ENCODE measurements at regions not wholly inside any gene's neighbourhood (a gene's known extent, or its start where the extent isn't known, plus 50 kb on each side); places are given as distances from the start of the nearest gene placed in this dataset.

DNA sequence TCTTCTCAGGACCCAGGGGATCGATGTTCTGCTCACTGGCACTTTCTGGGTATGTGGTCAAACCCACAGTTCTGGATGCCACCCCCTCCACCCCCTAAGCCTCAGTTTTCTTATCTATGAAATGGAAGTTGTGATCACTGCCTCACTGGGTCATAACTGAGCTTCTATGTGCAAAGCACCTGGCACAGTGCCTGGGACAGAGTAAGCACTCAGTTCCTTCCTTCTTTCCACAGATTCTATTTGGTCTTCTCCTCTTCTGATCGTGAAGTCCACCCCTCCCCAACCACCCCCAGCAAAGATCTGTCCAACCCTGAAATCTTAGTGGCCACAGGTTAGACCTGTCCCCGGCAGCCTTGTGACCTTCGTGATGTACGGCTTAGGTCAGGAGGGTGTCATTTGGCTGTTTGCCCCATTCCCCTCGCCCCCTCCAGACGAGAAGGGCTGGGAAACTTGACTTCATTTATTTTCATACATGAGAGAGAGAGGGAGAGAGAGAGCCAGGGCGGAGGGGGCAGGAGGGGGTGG is 181.4 kb downstream of the FGF18 start:
- no peaks in the 10 kb centered on the region for H3K9me3 ChIP-seq (ENCODE audit: low read depth)
- no peaks in the 10 kb centered on the region for H3K27me3 ChIP-seq
- H3K4me1 ChIP-seq = no peaks in the 10 kb centered on the region
- H2AFZ ChIP-seq (replicated peaks) = no peak overlapping the region
- Mint-ChIP-seq H3K36me3 (no peaks in the 10 kb centered on the region), H3K9me3 (peaks cover 2% of the 10 kb centered on the region), H3K4me3 (no peak overlapping the region), H3K27me3 (ENCODE audit: insufficient read depth, low read depth) (peaks cover 26% of the 10 kb centered on the region), H3K4me1 (peaks cover 4% of the 10 kb centered on the region), H3K27ac (no peak overlapping the region)
- no peak overlapping the region for H3K4me2 ChIP-seq
- H3K79me2 ChIP-seq (ENCODE audit: low read depth) = no peaks in the 10 kb centered on the region
- no peaks in the 10 kb centered on the region for H3K36me3 ChIP-seq
- DNase-seq (ENCODE audit: low spot score) = no peak
- TF ChIP-seq EZH2phosphoT487 (IDR thresholded peaks at IDR 0.05) (no peak), EZH2 (IDR thresholded peaks at IDR 0.05) (no peak)
- TF ChIP-seq, protein P1, sequence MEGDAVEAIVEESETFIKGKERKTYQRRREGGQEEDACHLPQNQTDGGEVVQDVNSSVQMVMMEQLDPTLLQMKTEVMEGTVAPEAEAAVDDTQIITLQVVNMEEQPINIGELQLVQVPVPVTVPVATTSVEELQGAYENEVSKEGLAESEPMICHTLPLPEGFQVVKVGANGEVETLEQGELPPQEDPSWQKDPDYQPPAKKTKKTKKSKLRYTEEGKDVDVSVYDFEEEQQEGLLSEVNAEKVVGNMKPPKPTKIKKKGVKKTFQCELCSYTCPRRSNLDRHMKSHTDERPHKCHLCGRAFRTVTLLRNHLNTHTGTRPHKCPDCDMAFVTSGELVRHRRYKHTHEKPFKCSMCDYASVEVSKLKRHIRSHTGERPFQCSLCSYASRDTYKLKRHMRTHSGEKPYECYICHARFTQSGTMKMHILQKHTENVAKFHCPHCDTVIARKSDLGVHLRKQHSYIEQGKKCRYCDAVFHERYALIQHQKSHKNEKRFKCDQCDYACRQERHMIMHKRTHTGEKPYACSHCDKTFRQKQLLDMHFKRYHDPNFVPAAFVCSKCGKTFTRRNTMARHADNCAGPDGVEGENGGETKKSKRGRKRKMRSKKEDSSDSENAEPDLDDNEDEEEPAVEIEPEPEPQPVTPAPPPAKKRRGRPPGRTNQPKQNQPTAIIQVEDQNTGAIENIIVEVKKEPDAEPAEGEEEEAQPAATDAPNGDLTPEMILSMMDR (IDR thresholded peaks at IDR 0.05) = no peak
- H4K20me1 ChIP-seq (ENCODE audit: low read depth) = no peaks in the 10 kb centered on the region
- H3K9ac ChIP-seq = no peak overlapping the region
- no peak overlapping the region for H3K4me3 ChIP-seq
- no peak overlapping the region for H3K27ac ChIP-seq
- no peaks in the 10 kb centered on the region for H3F3A ChIP-seq (ENCODE audit: low read depth)

- Mint-ChIP-seq H3K9me3 (peaks cover 6% of the 10 kb centered on the region), H3K27me3 (ENCODE audit: insufficient read depth, low read depth) (peaks cover 25% of the 10 kb centered on the region), H3K36me3 (no peaks in the 10 kb centered on the region), H3K4me1 (peaks cover 4% of the 10 kb centered on the region), H3K27ac (no peak overlapping the region), H3K4me3 (no peak overlapping the region)
- no peaks in the 10 kb centered on the region for H3K79me2 ChIP-seq (ENCODE audit: low read depth)
- no peak overlapping the region for H3K4me3 ChIP-seq
- H3K4me2 ChIP-seq = no peak overlapping the region
- no peak for TF ChIP-seq EZH2 (IDR thresholded peaks at IDR 0.05)
- no peaks in the 10 kb centered on the region for H3K4me1 ChIP-seq
- no peak overlapping the region for H3K9ac ChIP-seq
- DNase-seq (ENCODE audit: low spot score) = no peak
- H3K9me3 ChIP-seq (ENCODE audit: low read depth) = no peaks in the 10 kb centered on the region
- no peaks in the 10 kb centered on the region for H3K36me3 ChIP-seq
- no peaks in the 10 kb centered on the region for H3K27me3 ChIP-seq
- no peak overlapping the region for H2AFZ ChIP-seq (replicated peaks)
- no peaks in the 10 kb centered on the region for H4K20me1 ChIP-seq (ENCODE audit: low read depth)
- no peaks in the 10 kb centered on the region for H3F3A ChIP-seq (ENCODE audit: low read depth)
- no peak overlapping the region for H3K27ac ChIP-seq
These were observed 181.9 kb downstream of the FGF18 start for GRCh38 chr5:171601266-171601881.

DNA sequence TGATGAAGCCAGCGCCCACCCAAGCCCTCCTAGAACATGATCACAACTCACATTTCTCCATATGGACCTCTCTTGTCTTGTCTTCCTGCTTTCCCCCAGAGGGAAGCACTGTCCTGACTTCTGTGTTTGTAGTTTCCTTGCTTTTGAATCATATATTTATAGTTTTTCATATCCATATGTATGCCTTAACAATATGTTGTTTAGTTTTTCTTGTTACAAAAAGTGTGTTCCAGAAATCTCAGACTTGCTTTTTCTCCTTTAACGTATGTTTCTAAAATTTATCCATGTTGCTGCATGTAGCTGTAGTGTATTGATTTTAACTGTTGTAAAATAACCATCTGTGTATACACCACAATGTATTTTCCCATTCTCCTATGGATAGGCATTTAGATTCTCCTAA is 182.0 kb upstream of the SMIM23 start:
- H3K79me2 ChIP-seq (ENCODE audit: low read depth) = no peaks in the 10 kb centered on the region
- Mint-ChIP-seq H3K36me3 (no peaks in the 10 kb centered on the region), H3K4me1 (peaks cover 4% of the 10 kb centered on the region), H3K27me3 (ENCODE audit: insufficient read depth, low read depth) (peaks cover 13% of the 10 kb centered on the region), H3K4me3 (no peak overlapping the region), H3K27ac (no peak overlapping the region), H3K9me3 (peaks cover 19% of the 10 kb centered on the region)
- H3K36me3 ChIP-seq = no peaks in the 10 kb centered on the region
- no peaks in the 10 kb centered on the region for H3K4me1 ChIP-seq
- no peak overlapping the region for H3K9ac ChIP-seq
- H3K9me3 ChIP-seq (ENCODE audit: low read depth) = peaks cover 14% of the 10 kb centered on the region
- H4K20me1 ChIP-seq (ENCODE audit: low read depth) = no peaks in the 10 kb centered on the region
- TF ChIP-seq EZH2 (IDR thresholded peaks at IDR 0.05) = no peak
- no peak for TF ChIP-seq EZH2phosphoT487 (IDR thresholded peaks at IDR 0.05)
- TF ChIP-seq, protein P1 (IDR thresholded peaks at IDR 0.05) = no peak
- H3F3A ChIP-seq (ENCODE audit: low read depth) = no peaks in the 10 kb centered on the region
- H3K27me3 ChIP-seq = no peaks in the 10 kb centered on the region
- H2AFZ ChIP-seq (replicated peaks) = no peak overlapping the region
- H3K4me3 ChIP-seq = no peak overlapping the region
- no peak overlapping the region for H3K27ac ChIP-seq
- H3K4me2 ChIP-seq = no peak overlapping the region
- DNase-seq (ENCODE audit: low spot score) = no peak

DNA sequence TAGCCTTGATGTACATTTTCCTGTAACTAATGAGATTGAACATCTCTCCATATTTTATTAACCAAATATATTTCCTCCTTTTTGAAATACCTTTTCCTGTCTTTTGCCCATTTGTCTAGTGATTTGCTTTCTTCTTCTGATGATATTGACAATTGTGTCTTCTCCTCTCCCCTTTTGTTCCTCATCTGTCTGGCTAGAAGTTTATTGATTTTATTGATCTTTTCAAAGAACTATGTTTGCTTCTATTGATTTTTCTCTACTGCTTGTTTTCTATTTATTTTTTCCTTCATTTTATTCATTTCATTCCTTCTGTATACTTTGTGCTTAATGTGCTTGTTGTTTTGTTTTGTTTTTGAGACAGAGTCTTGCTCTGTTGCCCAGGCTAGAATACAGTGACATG is 181.4 kb upstream of the SMIM23 start:
- H3K36me3 ChIP-seq = no peaks in the 10 kb centered on the region
- H4K20me1 ChIP-seq (ENCODE audit: low read depth) = no peaks in the 10 kb centered on the region
- H3K9me3 Mint-ChIP-seq = peaks cover 19% of the 10 kb centered on the region
- peaks cover 11% of the 10 kb centered on the region for H3K27me3 Mint-ChIP-seq (ENCODE audit: insufficient read depth, low read depth)
- H3F3A ChIP-seq (ENCODE audit: low read depth) = no peaks in the 10 kb centered on the region
- no peak overlapping the region for H3K4me2 ChIP-seq
- H3K9me3 ChIP-seq (ENCODE audit: low read depth) = peaks cover 14% of the 10 kb centered on the region
- no peaks in the 10 kb centered on the region for H3K79me2 ChIP-seq (ENCODE audit: low read depth)
- no peaks in the 10 kb centered on the region for H3K27me3 ChIP-seq
- H3K4me3 Mint-ChIP-seq = no peak overlapping the region
- H3K4me1 Mint-ChIP-seq = peaks cover 4% of the 10 kb centered on the region
- TF ChIP-seq, protein P1 (IDR thresholded peaks at IDR 0.05) = no peak
- TF ChIP-seq EZH2phosphoT487 (IDR thresholded peaks at IDR 0.05) (no peak), EZH2 (IDR thresholded peaks at IDR 0.05) (no peak)
- H3K36me3 Mint-ChIP-seq = no peaks in the 10 kb centered on the region
- no peak overlapping the region for H2AFZ ChIP-seq (replicated peaks)
- no peak overlapping the region for H3K9ac ChIP-seq
- no peaks in the 10 kb centered on the region for H3K4me1 ChIP-seq
- no peak overlapping the region for H3K27ac Mint-ChIP-seq
- H3K27ac ChIP-seq = no peak overlapping the region
- no peak overlapping the region for H3K4me3 ChIP-seq
- DNase-seq (ENCODE audit: low spot score) = no peak

Measured in neural progenitor cell (in vitro differentiated cells).